ENCODE measurements at regions not wholly inside any gene's neighbourhood (a gene's known extent, or its start where the extent isn't known, plus 50 kb on each side); places are given as distances from the start of the nearest gene placed in this dataset.

- TF ChIP-seq, protein P1, sequence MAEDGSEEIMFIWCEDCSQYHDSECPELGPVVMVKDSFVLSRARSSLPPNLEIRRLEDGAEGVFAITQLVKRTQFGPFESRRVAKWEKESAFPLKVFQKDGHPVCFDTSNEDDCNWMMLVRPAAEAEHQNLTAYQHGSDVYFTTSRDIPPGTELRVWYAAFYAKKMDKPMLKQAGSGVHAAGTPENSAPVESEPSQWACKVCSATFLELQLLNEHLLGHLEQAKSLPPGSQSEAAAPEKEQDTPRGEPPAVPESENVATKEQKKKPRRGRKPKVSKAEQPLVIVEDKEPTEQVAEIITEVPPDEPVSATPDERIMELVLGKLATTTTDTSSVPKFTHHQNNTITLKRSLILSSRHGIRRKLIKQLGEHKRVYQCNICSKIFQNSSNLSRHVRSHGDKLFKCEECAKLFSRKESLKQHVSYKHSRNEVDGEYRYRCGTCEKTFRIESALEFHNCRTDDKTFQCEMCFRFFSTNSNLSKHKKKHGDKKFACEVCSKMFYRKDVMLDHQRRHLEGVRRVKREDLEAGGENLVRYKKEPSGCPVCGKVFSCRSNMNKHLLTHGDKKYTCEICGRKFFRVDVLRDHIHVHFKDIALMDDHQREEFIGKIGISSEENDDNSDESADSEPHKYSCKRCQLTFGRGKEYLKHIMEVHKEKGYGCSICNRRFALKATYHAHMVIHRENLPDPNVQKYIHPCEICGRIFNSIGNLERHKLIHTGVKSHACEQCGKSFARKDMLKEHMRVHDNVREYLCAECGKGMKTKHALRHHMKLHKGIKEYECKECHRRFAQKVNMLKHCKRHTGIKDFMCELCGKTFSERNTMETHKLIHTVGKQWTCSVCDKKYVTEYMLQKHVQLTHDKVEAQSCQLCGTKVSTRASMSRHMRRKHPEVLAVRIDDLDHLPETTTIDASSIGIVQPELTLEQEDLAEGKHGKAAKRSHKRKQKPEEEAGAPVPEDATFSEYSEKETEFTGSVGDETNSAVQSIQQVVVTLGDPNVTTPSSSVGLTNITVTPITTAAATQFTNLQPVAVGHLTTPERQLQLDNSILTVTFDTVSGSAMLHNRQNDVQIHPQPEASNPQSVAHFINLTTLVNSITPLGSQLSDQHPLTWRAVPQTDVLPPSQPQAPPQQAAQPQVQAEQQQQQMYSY (CRISPR knock-in tag; IDR thresholded peaks at IDR 0.05): no peak
- no peak for TF ChIP-seq PRRX2 (CRISPR knock-in tag; IDR thresholded peaks at IDR 0.05)
- no peak for TF ChIP-seq ZNF396 (CRISPR knock-in tag; IDR thresholded peaks at IDR 0.05; ENCODE audit: borderline replicate concordance)
- TF ChIP-seq, protein P2, sequence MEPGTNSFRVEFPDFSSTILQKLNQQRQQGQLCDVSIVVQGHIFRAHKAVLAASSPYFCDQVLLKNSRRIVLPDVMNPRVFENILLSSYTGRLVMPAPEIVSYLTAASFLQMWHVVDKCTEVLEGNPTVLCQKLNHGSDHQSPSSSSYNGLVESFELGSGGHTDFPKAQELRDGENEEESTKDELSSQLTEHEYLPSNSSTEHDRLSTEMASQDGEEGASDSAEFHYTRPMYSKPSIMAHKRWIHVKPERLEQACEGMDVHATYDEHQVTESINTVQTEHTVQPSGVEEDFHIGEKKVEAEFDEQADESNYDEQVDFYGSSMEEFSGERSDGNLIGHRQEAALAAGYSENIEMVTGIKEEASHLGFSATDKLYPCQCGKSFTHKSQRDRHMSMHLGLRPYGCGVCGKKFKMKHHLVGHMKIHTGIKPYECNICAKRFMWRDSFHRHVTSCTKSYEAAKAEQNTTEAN (CRISPR knock-in tag; IDR thresholded peaks at IDR 0.05): no peak
- no peak for TF ChIP-seq ZNF138 (CRISPR knock-in tag; conservative IDR thresholded peaks at IDR 0.05)
- TF ChIP-seq, protein P3, sequence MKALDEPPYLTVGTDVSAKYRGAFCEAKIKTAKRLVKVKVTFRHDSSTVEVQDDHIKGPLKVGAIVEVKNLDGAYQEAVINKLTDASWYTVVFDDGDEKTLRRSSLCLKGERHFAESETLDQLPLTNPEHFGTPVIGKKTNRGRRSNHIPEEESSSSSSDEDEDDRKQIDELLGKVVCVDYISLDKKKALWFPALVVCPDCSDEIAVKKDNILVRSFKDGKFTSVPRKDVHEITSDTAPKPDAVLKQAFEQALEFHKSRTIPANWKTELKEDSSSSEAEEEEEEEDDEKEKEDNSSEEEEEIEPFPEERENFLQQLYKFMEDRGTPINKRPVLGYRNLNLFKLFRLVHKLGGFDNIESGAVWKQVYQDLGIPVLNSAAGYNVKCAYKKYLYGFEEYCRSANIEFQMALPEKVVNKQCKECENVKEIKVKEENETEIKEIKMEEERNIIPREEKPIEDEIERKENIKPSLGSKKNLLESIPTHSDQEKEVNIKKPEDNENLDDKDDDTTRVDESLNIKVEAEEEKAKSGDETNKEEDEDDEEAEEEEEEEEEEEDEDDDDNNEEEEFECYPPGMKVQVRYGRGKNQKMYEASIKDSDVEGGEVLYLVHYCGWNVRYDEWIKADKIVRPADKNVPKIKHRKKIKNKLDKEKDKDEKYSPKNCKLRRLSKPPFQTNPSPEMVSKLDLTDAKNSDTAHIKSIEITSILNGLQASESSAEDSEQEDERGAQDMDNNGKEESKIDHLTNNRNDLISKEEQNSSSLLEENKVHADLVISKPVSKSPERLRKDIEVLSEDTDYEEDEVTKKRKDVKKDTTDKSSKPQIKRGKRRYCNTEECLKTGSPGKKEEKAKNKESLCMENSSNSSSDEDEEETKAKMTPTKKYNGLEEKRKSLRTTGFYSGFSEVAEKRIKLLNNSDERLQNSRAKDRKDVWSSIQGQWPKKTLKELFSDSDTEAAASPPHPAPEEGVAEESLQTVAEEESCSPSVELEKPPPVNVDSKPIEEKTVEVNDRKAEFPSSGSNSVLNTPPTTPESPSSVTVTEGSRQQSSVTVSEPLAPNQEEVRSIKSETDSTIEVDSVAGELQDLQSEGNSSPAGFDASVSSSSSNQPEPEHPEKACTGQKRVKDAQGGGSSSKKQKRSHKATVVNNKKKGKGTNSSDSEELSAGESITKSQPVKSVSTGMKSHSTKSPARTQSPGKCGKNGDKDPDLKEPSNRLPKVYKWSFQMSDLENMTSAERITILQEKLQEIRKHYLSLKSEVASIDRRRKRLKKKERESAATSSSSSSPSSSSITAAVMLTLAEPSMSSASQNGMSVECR (CRISPR knock-in tag; IDR thresholded peaks at IDR 0.05; ENCODE audit: borderline replicate concordance): no peak
- TF ChIP-seq ZNF416 (CRISPR knock-in tag; IDR thresholded peaks at IDR 0.05): no peak
These were observed 55.4 kb upstream of the IGFBP3 start (continued) for GRCh38 chr7:45976485-45976856.

- H3K9me3 Mint-ChIP-seq: peaks cover 15% of the 10 kb centered on the region
- no peaks in the 10 kb centered on the region for H3K27me3 Mint-ChIP-seq (ENCODE audit: low read depth)
- POLR2A ChIA-PET: no interaction called here
- no peak for TF ChIP-seq ELF4 (CRISPR knock-in tag; IDR thresholded peaks at IDR 0.05; ENCODE audit: low read depth)
- TF ChIP-seq SMAD3 (CRISPR knock-in tag; IDR thresholded peaks at IDR 0.05; ENCODE audit: borderline replicate concordance): no peak
- H3K36me3 Mint-ChIP-seq: 0 out of 2 replicates have a peak, but pooled peaks cover 2% of the 10 kb centered on the region
- H3K4me1 Mint-ChIP-seq: peaks cover 23% of the 10 kb centered on the region
- CTCF ChIA-PET: no interaction called here
- no peak overlapping the region for H3K4me3 Mint-ChIP-seq
- ATAC-seq: no peak
- no peak for DNase-seq (ENCODE audit: low spot score)
- no peak overlapping the region for H3K27ac Mint-ChIP-seq
These were observed 54.9 kb upstream of the IGFBP3 start for GRCh38 chr7:45975847-45976484.

- ChIA-PET CTCF (no interaction called here), POLR2A (no interaction called here)
- peaks cover 11% of the 10 kb centered on the region for H3K9me3 Mint-ChIP-seq
- no peak overlapping the region for H3K4me3 Mint-ChIP-seq
- TF ChIP-seq CREB1 (CRISPR knock-in tag; IDR thresholded peaks at IDR 0.05) (no peak), CREM (CRISPR knock-in tag; IDR thresholded peaks at IDR 0.05) (no peak), EMX1 (CRISPR knock-in tag; IDR thresholded peaks at IDR 0.05) (no peak), SMAD4 (CRISPR knock-in tag; IDR thresholded peaks at IDR 0.05) (no peak), MXD4 (CRISPR knock-in tag; IDR thresholded peaks at IDR 0.05; ENCODE audit: borderline replicate concordance) (no peak), CBFB (CRISPR knock-in tag; IDR thresholded peaks at IDR 0.05; ENCODE audit: low read depth) (no peak), ZNF423 (CRISPR knock-in tag; IDR thresholded peaks at IDR 0.05) (no peak), GABPB1 (CRISPR knock-in tag; IDR thresholded peaks at IDR 0.05) (no peak), PRRX2 (CRISPR knock-in tag; IDR thresholded peaks at IDR 0.05) (no peak)
- TF ChIP-seq, protein P2 (CRISPR knock-in tag; IDR thresholded peaks at IDR 0.05): no peak
- peaks cover 23% of the 10 kb centered on the region for H3K4me1 Mint-ChIP-seq
- H3K27ac Mint-ChIP-seq: no peak overlapping the region
- DNase-seq (ENCODE audit: low spot score) (no peak), ATAC-seq (no peak)
- no peaks in the 10 kb centered on the region for H3K36me3 Mint-ChIP-seq
- no peaks in the 10 kb centered on the region for H3K27me3 Mint-ChIP-seq (ENCODE audit: low read depth)
These were observed 54.3 kb upstream of the IGFBP3 start for GRCh38 chr7:45975367-45975766.
